Omental fat pad (tissue), 3 donors: ENCODE measurements at regions not wholly inside any gene's neighbourhood (a gene's known extent, or its start where the extent isn't known, plus 50 kb on each side); places are given as distances from the start of the nearest gene placed in this dataset.

Source experiments
- ATAC-seq: fragments of 150-250 bp; one replicate; pipeline ENCODE4 v1.9.1; 2016; ENCODE audit warnings: mild to moderate bottlenecking, moderate library complexity; ENCODE audit not compliant: low FRiP score
- DNase-seq: peaks from one replicate; pipeline ENCODE4 v3.0.0-alpha.2; 2019; ENCODE audit warnings: low spot score
- CTCF ChIP-seq, 3 donors: fragments of 450-650 bp; IDR thresholded peaks; one replicate each; pipeline ENCODE4 v1.5.1; 2016 to 2017; ENCODE audit warnings: antibody characterized with exemption in 3 of 3, mild to moderate bottlenecking in 3 of 3, moderate library complexity in 2 of 3

- no peak for DNase-seq
- no peak for ATAC-seq
- TF ChIP-seq CTCF (IDR thresholded peaks at IDR 0.05): no peak
Measured at GRCh38 chr9:18143073-18143745, 330.7 kb upstream of the ADAMTSL1 start.

GRCh38 chr9:18146329-18146728 is 327.6 kb upstream of the ADAMTSL1 start:
- no peak for ATAC-seq
- no peak for DNase-seq
- TF ChIP-seq CTCF (IDR thresholded peaks at IDR 0.05): no peak

DNA sequence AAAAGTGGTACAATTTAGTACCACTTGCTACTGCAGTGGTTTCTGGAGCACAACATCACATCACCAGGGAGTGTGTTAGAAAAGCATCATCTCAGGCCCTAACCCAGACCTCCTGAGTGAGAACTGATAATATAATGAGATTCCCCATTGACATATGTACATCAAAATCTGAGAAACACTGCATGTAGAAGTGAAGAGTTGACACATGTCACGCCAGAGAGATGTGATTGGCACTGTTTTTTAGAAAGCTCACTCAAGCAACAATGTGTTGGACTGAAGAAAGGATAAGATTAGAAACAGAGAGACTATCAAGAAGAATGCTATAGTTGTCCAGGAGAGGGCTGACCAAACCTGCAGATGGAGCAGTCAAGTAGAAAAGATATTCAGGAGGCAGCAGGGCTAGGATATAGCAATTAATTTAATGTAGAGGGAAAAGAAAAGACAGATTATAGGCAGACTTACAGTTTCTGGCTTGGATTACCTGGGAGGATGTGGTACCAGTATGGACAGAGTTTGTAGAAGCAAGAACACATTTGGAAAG is 324.4 kb upstream of the ADAMTSL1 start:
- no peak for DNase-seq
- no peak for TF ChIP-seq CTCF (IDR thresholded peaks at IDR 0.05)
- ATAC-seq: no peak

GRCh38 chr9:18154661-18155060 is 319.3 kb upstream of the ADAMTSL1 start:
- ATAC-seq: no peak
- TF ChIP-seq CTCF (IDR thresholded peaks at IDR 0.05): no peak
- DNase-seq: no peak

DNA sequence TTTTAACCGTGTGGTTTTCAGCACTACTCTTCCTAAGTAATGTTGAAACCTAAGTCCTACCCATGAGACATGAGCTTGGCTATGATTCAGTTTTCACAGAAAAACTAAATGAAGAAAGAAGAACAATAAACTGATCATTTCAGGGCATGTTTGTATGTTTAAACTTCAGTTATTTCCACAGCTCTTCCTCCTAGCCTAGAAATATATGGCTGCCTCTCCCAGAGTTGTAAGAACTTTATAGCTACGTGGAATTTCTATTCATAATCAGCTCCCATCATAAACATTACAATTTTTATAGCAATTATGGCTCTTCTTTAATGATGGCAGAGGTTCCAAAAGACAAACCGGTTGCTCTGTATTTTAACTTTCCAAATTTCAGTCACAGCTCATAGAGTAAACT is 314.7 kb upstream of the ADAMTSL1 start:
- no peak for TF ChIP-seq CTCF (IDR thresholded peaks at IDR 0.05)
- no peak for DNase-seq
- ATAC-seq: no peak

- TF ChIP-seq CTCF (IDR thresholded peaks at IDR 0.05): no peak
- no peak for DNase-seq
- ATAC-seq: no peak
Measured at GRCh38 chr9:18163146-18163545, 310.8 kb upstream of the ADAMTSL1 start.

DNA sequence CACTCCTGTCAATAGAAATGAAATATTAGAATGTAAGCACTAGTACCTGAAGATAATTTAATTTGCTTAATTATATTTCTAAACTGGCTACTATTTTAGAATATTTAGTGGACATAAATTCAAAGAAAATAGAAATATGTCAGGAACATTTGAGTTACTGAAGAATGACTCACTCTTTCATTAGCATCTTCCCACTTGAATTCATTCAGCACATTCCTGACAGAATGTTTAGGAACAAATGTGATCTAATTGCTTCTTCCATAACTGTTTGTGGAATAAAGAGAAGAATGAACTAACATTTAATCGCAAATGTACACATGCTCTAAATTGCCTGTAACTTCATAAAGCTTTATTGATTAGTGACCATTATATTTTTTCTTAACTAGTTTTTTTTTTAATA is 306.2 kb upstream of the ADAMTSL1 start:
- DNase-seq: no peak
- TF ChIP-seq CTCF (IDR thresholded peaks at IDR 0.05): no peak
- no peak for ATAC-seq
